ENCODE measurements at regions not wholly inside any gene's neighbourhood (a gene's known extent, or its start where the extent isn't known, plus 50 kb on each side); places are given as distances from the start of the nearest gene placed in this dataset.

GRCh38 chr15:26087881-26088280 lies 224.8 kb upstream of the ATP10A start (continued):
- no peak for TF ChIP-seq ZFHX2 (tag by site-specific recombination; conservative IDR thresholded peaks at IDR 0.05)
- TF ChIP-seq KLF8 (tag by site-specific recombination; IDR thresholded peaks at IDR 0.05): no peak
- TF ChIP-seq SP7 (tag by site-specific recombination; IDR thresholded peaks at IDR 0.05): no peak
- no peak for TF ChIP-seq ZNF302 (tag by site-specific recombination; IDR thresholded peaks at IDR 0.05; ENCODE audit: low read depth)
- TF ChIP-seq ZNF354C (tag by site-specific recombination; IDR thresholded peaks at IDR 0.05; ENCODE audit: borderline replicate concordance, low read depth): no peak
- TF ChIP-seq ZNF274 (IDR thresholded peaks at IDR 0.05; ENCODE audit: low read length): no peak
- TF ChIP-seq ZNF274 (tag by site-specific recombination; IDR thresholded peaks at IDR 0.05; ENCODE audit: borderline replicate concordance): no peak
- no peak for TF ChIP-seq GLI2 (tag by site-specific recombination; IDR thresholded peaks at IDR 0.05; ENCODE audit: borderline replicate concordance, low read depth)
- no peak for TF ChIP-seq ZNF548 (tag by site-specific recombination; IDR thresholded peaks at IDR 0.05)

GRCh38 chr15:26087395-26087794 lies 224.3 kb upstream of the ATP10A start:
- POLR2A ChIA-PET: no interaction called here
- H3K27ac ChIP-seq (ENCODE audit: extremely low read depth, low read depth, low read length): no peak overlapping the region
- no peak overlapping the region for H3K4me3 ChIP-seq (ENCODE audit: low read depth, low read length)
- H3K36me3 ChIP-seq (ENCODE audit: control insufficient read depth in 2 of 2, insufficient read depth in 1 of 2, low read length in 2 of 2): no peaks in the 10 kb centered on the region
- CTCF ChIA-PET: interaction anchor here (0.6 kb wide), 1 partner anchor 91 kb away, joined by 3 read pairs; no protein-coding TSS in a partner anchor
- H3K4me1 ChIP-seq (ENCODE audit: control insufficient read depth, insufficient read depth, low read length): no peaks in the 10 kb centered on the region
- H3K9me3 ChIP-seq (ENCODE audit: control insufficient read depth, insufficient read depth, low read depth, low read length): no peaks in the 10 kb centered on the region
- TF ChIP-seq PRDM1 (tag by site-specific recombination; IDR thresholded peaks at IDR 0.05) (no peak), BCL11A (tag by site-specific recombination; IDR thresholded peaks at IDR 0.05; ENCODE audit: low read depth) (no peak), ZNF19 (tag by site-specific recombination; IDR thresholded peaks at IDR 0.05; ENCODE audit: low read depth) (no peak), PRDM2 (tag by site-specific recombination; IDR thresholded peaks at IDR 0.05; ENCODE audit: borderline replicate concordance) (no peak), ZNF398 (tag by site-specific recombination; IDR thresholded peaks at IDR 0.05) (no peak), ZNF518A (tag by site-specific recombination; conservative IDR thresholded peaks at IDR 0.05; ENCODE audit: low read depth) (no peak), ZNF501 (tag by site-specific recombination; IDR thresholded peaks at IDR 0.05) (no peak), GLI2 (tag by site-specific recombination; IDR thresholded peaks at IDR 0.05; ENCODE audit: borderline replicate concordance, low read depth) (no peak), ZNF23 (tag by site-specific recombination; IDR thresholded peaks at IDR 0.05; ENCODE audit: borderline replicate concordance) (no peak), ZNF274 (IDR thresholded peaks at IDR 0.05; ENCODE audit: low read length) (no peak), ZNF274 (tag by site-specific recombination; IDR thresholded peaks at IDR 0.05; ENCODE audit: borderline replicate concordance) (no peak), ELK4 (IDR thresholded peaks at IDR 0.05; ENCODE audit: borderline replicate concordance, low read depth, low read length) (no peak), ZNF133 (tag by site-specific recombination; IDR thresholded peaks at IDR 0.05) (no peak), ZNF639 (tag by site-specific recombination; IDR thresholded peaks at IDR 0.05) (no peak)

Data from HEK293 (cell line).